ENCODE measurements at regions not wholly inside any gene's neighbourhood (a gene's known extent, or its start where the extent isn't known, plus 50 kb on each side); places are given as distances from the start of the nearest gene placed in this dataset.

- WGBS, 4 donors: 76 to 80% (median 77%) methylated on average over 3 to 4 of the region's 4 CpGs
- DNase-seq: no peak
These were observed 91.6 kb downstream of the PLCE1 start for GRCh38 chr10:94085288-94085687.

GRCh38 chr10:94085766-94086437 lies 92.2 kb downstream of the PLCE1 start:
- peaks cover 0 to 29% (median 9%) of the 10 kb centered on the region in 12 donors for H3K4me1 ChIP-seq
- no peak for TF ChIP-seq POLR2A (IDR thresholded peaks at IDR 0.05)
- TF ChIP-seq, protein P1, sequence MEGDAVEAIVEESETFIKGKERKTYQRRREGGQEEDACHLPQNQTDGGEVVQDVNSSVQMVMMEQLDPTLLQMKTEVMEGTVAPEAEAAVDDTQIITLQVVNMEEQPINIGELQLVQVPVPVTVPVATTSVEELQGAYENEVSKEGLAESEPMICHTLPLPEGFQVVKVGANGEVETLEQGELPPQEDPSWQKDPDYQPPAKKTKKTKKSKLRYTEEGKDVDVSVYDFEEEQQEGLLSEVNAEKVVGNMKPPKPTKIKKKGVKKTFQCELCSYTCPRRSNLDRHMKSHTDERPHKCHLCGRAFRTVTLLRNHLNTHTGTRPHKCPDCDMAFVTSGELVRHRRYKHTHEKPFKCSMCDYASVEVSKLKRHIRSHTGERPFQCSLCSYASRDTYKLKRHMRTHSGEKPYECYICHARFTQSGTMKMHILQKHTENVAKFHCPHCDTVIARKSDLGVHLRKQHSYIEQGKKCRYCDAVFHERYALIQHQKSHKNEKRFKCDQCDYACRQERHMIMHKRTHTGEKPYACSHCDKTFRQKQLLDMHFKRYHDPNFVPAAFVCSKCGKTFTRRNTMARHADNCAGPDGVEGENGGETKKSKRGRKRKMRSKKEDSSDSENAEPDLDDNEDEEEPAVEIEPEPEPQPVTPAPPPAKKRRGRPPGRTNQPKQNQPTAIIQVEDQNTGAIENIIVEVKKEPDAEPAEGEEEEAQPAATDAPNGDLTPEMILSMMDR (IDR thresholded peaks at IDR 0.05): no peak
- no peak overlapping the region for H3K4me3 ChIP-seq
- H3K27ac ChIP-seq: no peak overlapping the region
- H3K27me3 ChIP-seq: no peaks in the 10 kb centered on the region
- H3K36me3 ChIP-seq: no peaks in the 10 kb centered on the region
- DNase-seq: no peak
- no peak for ATAC-seq
- intact Hi-C loops (cut with DNase I): loop anchor here in 3 of 10 donors (5.0 to 10.0 kb wide), 3 partner anchors 129 to 231 kb away; no protein-coding TSS in a partner anchor
- peaks cover 0 to 10% (median 0%) of the 10 kb centered on the region in 12 donors for H3K9me3 ChIP-seq
- 58 to 67% (median 62%) methylated on average over 5 of the region's 5 CpGs for WGBS, 4 donors

More at GRCh38 chr10:94085288-94085687, 91.6 kb downstream of the PLCE1 start:
- ATAC-seq: no peak
- intact Hi-C loops (cut with DNase I): loop anchor here in 3 of 10 donors (5.0 to 10.0 kb wide), 3 partner anchors 130 to 232 kb away; no protein-coding TSS in a partner anchor
- Histone ChIP-seq H3K27ac (no peak overlapping the region), H3K4me1 (peaks cover 0 to 29% (median 9%) of the 10 kb centered on the region in 12 donors), H3K27me3 (no peaks in the 10 kb centered on the region), H3K9me3 (peaks cover 0 to 12% (median 0%) of the 10 kb centered on the region in 12 donors), H3K4me3 (no peak overlapping the region), H3K36me3 (no peaks in the 10 kb centered on the region)
- no peak for TF ChIP-seq POLR2A (IDR thresholded peaks at IDR 0.05)
- TF ChIP-seq, protein P1 (IDR thresholded peaks at IDR 0.05): no peak

DNA sequence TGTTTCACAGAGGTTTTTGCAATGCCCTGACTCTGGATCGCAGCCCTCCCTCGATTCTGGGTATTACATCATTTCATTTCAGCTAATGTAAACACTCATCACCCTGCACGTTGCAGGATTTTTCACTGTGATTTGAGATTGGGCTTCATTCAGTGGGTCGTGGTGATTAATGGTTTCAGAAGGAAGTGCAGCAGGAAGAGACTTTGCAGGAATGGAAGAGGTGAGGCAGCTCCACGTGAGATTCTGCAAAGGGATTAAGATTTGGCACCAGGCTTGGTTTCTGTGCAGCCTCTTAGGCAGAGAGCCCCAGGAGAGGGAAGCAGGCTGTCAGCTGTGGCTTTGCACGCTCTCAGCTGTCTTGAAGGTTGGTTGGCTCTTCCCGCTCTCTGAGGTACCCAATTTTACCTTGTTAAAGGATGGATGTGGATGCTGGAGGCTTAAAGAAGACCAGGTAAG lies 95.2 kb downstream of the PLCE1 start:
- peak overlapping the region in 3 of 12 donors; percentile 1 to 50 (median 5) for H3K27ac ChIP-seq
- H3K4me3 ChIP-seq: peak overlapping the region in 9 of 12 donors; percentile 19 to 50 (median 37)
- H3K4me1 ChIP-seq: peaks cover 0 to 39% (median 9%) of the 10 kb centered on the region in 12 donors
- TF ChIP-seq, protein P1 (IDR thresholded peaks at IDR 0.05): no peak
- TF ChIP-seq POLR2A (IDR thresholded peaks at IDR 0.05): no peak
- ATAC-seq (peak in 3 of 4 donors; percentile 46 to 56 (median 55)), DNase-seq (no peak)
- no peaks in the 10 kb centered on the region for H3K9me3 ChIP-seq
- no peaks in the 10 kb centered on the region for H3K27me3 ChIP-seq
- intact Hi-C loops (cut with DNase I): loop anchor here in 3 of 10 donors (5.0 to 10.0 kb wide), 3 partner anchors 126 to 228 kb away; no protein-coding TSS in a partner anchor
- H3K36me3 ChIP-seq: no peaks in the 10 kb centered on the region
- 29 to 43% (median 35%) methylated on average over 7 of the region's 7 CpGs for WGBS, 4 donors

- H3K4me1 ChIP-seq: peaks cover 0 to 41% (median 5%) of the 10 kb centered on the region in 12 donors
- H3K4me3 ChIP-seq: peak overlapping the region in 6 of 12 donors; percentile 28 to 50 (median 46)
- H3K36me3 ChIP-seq: no peaks in the 10 kb centered on the region
- peak overlapping the region in 4 of 12 donors; percentile 26 to 50 (median 42) for H3K27ac ChIP-seq
- no peaks in the 10 kb centered on the region for H3K9me3 ChIP-seq
- DNase-seq (no peak), ATAC-seq (no peak)
- intact Hi-C loops (cut with DNase I): no loop called here
- H3K27me3 ChIP-seq: no peaks in the 10 kb centered on the region
- TF ChIP-seq POLR2A (IDR thresholded peaks at IDR 0.05): no peak
- TF ChIP-seq, protein P1 (IDR thresholded peaks at IDR 0.05): no peak
These were observed 97.9 kb downstream of the PLCE1 start for GRCh38 chr10:94091649-94092048.

Measured in heart left ventricle (tissue), 16 donors.